Stimulated activated CD4-positive, alpha-beta T cell treated with anti-CD3 and anti-CD28 coated beads, TNF-alpha, amount 100 ng/mL, for 4 hours (primary cell): ENCODE measurements at regions not wholly inside any gene's neighbourhood (a gene's known extent, or its start where the extent isn't known, plus 50 kb on each side); places are given as distances from the start of the nearest gene placed in this dataset.
"Not testable (repeated sequence)": the region's sequence is repeated elsewhere in the genome, so short reads cannot be mapped to it uniquely, and the experiment has no call there.

ENCODE experiments used
- DNase-seq, 3 experiments: peaks; one replicate each; pipeline ENCODE4 v3.0.0-alpha.2; 2020; ENCODE audit warnings: low read depth in 3 of 3

GRCh38 chr12:67534046-67534445 is 114.5 kb upstream of the DYRK2 start:
- DNase-seq: no peak

GRCh38 chr12:67534681-67535080 is 113.9 kb upstream of the DYRK2 start:
- DNase-seq: no peak

GRCh38 chr12:67535176-67535575 is 113.4 kb upstream of the DYRK2 start:
- DNase-seq: no peak

GRCh38 chr12:67535971-67536370 is 112.6 kb upstream of the DYRK2 start:
- no peak for DNase-seq

GRCh38 chr12:67539329-67539728 is 109.2 kb upstream of the DYRK2 start:
- DNase-seq: no peak

- no peak for DNase-seq
These were observed 108.6 kb upstream of the DYRK2 start for GRCh38 chr12:67539946-67540345.

GRCh38 chr12:67540920-67541624 is 107.5 kb upstream of the DYRK2 start:
- no peak for DNase-seq

GRCh38 chr12:67541625-67541991 is 106.9 kb upstream of the DYRK2 start:
- no peak for DNase-seq

- DNase-seq: no peak
These were observed 105.3 kb upstream of the DYRK2 start for GRCh38 chr12:67543021-67543770.

- no peak for DNase-seq
These were observed 103.2 kb upstream of the DYRK2 start for GRCh38 chr12:67545298-67545697.

- no peak for DNase-seq
These were observed 101.8 kb upstream of the DYRK2 start for GRCh38 chr12:67546746-67547145.

GRCh38 chr12:67555075-67555717 is 93.3 kb upstream of the DYRK2 start:
- not testable (repeated sequence) for DNase-seq

- no peak for DNase-seq
These were observed 89.8 kb upstream of the DYRK2 start for GRCh38 chr12:67558775-67559174.

- no peak for DNase-seq
These were observed 88.8 kb upstream of the DYRK2 start for GRCh38 chr12:67559751-67560150.

- no peak for DNase-seq
These were observed 85.8 kb upstream of the DYRK2 start for GRCh38 chr12:67562513-67563287.

GRCh38 chr12:67568055-67568454 is 80.5 kb upstream of the DYRK2 start:
- DNase-seq: no peak

- DNase-seq: no peak
These were observed 76.1 kb upstream of the DYRK2 start for GRCh38 chr12:67572492-67572891.

GRCh38 chr12:67573566-67573965 is 75.0 kb upstream of the DYRK2 start:
- DNase-seq: no peak

GRCh38 chr12:67578976-67579661 is 69.4 kb upstream of the DYRK2 start:
- DNase-seq: no peak

- no peak for DNase-seq
These were observed 68.9 kb upstream of the DYRK2 start for GRCh38 chr12:67579662-67580003.

GRCh38 chr12:67582238-67582834 is 66.2 kb upstream of the DYRK2 start:
- DNase-seq: no peak
